Endothelial cell (in vitro differentiated cells): ENCODE measurements at regions not wholly inside any gene's neighbourhood (a gene's known extent, or its start where the extent isn't known, plus 50 kb on each side); places are given as distances from the start of the nearest gene placed in this dataset.

Source experiments
- DNase-seq: peaks from one replicate; pipeline ENCODE4 v3.0.0; 2021; ENCODE audit warnings: low spot score
- H3K27ac Mint-ChIP-seq: one replicate; pipeline ENCODE4 v1.8.0; 2021; ENCODE audit warnings: mixed read lengths, inconsistent platforms; ENCODE audit not compliant: unreplicated experiment
- H3K27me3 Mint-ChIP-seq: one replicate; pipeline ENCODE4 v1.8.0; 2021; ENCODE audit warnings: mild to moderate bottlenecking, moderate library complexity, mixed read lengths, inconsistent platforms; ENCODE audit not compliant: unreplicated experiment
- H3K36me3 Mint-ChIP-seq: one replicate; pipeline ENCODE4 v1.8.0; 2021; ENCODE audit warnings: mild to moderate bottlenecking, low read depth, mixed read lengths, inconsistent platforms; ENCODE audit not compliant: unreplicated experiment
- H3K4me1 Mint-ChIP-seq: one replicate; pipeline ENCODE4 v1.8.0; 2021; ENCODE audit warnings: mild to moderate bottlenecking, mixed read lengths, inconsistent platforms; ENCODE audit not compliant: unreplicated experiment
- H3K4me3 Mint-ChIP-seq: one replicate; pipeline ENCODE4 v1.8.0; 2021; ENCODE audit warnings: mild to moderate bottlenecking, mixed read lengths, inconsistent platforms; ENCODE audit not compliant: unreplicated experiment
- H3K9me3 Mint-ChIP-seq: one replicate; pipeline ENCODE4 v1.8.0; 2021; ENCODE audit warnings: mixed read lengths, inconsistent platforms; ENCODE audit not compliant: unreplicated experiment
- CTCF ChIP-seq: fragments of 200-600 bp; sonication (generic); IDR thresholded peaks from one replicate; pipeline ENCODE4 v1.5.0; 2021; ENCODE audit warnings: antibody characterized with exemption; ENCODE audit not compliant: unreplicated experiment

GRCh38 chr11:95291946-95292345 lies 60.9 kb upstream of the SESN3 start:
- Mint-ChIP-seq H3K4me1 (peaks cover 17% of the 10 kb centered on the region), H3K27ac (no peak overlapping the region), H3K4me3 (no peak overlapping the region), H3K36me3 (no peaks in the 10 kb centered on the region), H3K27me3 (no peaks in the 10 kb centered on the region), H3K9me3 (no peaks in the 10 kb centered on the region)
- DNase-seq, result no peak
- no peak for TF ChIP-seq CTCF

DNA sequence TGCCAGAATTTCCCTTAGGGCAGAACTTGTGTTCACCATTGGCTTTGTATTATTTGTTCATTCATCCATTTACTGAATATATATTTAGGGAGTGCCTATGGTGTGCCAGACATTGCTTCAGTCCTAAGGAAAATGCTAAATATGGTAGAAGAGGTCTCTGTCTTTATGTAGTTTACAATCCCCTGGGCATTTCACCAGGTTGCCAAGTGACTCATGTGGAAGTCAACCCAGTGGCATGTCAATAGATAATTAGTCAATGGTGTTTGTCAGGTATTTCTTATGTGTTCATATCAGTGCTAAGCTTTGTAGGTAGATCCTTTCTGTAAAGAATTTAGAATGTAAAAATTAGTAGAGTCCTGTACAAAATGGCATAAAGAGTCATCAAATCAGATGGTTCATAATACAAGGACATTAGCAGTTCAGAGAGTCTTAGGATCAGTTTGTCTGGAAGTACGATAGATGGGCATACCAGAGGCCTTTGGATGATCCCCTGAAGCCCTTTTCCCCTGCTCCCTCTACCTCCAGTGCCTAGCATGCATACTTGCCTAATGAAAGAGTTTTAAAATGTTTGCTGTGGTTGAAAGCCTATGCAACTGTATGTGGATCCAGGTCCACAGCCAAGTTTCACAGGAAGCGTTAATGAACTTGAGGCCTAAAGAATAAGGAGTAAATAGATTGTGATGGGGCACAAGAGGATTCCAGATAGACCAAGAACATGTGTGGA lies 58.5 kb upstream of the SESN3 start:
- H3K36me3 Mint-ChIP-seq, result no peaks in the 10 kb centered on the region
- TF ChIP-seq CTCF, result no peak
- H3K27me3 Mint-ChIP-seq, result no peaks in the 10 kb centered on the region
- peaks cover 12% of the 10 kb centered on the region for H3K4me1 Mint-ChIP-seq
- no peak overlapping the region for H3K27ac Mint-ChIP-seq
- H3K9me3 Mint-ChIP-seq, result no peaks in the 10 kb centered on the region
- no peak overlapping the region for H3K4me3 Mint-ChIP-seq
- no peak for DNase-seq

DNA sequence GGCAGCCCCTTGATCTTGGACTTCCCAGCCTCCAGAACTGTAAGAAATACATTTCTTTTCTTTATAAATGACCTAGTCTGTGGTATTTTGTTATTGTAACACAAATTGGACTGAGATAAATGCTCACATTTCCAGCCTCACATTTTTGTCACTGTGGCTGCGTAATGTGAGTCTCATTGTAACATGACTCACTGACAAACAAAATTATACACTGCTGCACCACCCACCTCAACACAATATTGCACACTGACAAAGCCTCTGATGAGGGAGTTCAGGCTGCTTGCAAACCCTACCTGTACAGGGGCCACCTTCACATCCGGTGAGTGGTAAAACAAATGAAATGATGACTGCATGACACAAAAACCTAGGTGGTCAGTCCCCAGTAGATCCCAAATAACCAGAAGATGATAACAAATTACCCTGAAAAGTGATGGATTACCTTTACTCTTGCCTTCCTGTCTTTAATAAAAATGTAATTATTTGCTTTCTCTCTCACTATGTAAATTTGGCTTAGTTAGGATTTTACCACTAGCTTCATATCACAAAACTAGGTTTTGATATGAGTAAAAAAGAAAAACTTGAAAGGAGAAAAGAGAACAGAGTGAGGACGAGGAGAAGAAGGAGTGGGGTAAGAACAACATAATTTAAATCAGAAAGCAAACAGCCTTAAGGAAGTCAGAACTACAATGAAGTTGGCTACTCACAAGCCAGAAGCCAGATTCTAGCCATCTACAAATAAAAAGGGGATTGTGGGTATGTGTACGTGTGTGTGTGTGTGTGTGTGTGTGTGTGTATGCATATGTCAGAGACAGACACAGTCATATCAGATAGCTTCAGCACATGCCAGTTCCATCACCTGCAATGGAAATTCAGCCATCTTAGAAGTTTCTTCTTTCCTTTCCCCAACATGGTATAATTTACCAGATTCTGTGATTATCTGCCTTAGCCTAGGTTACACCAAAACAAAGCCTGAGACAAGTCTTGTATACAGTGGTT lies 53.4 kb upstream of the SESN3 start:
- Mint-ChIP-seq H3K27me3 (peaks cover 3% of the 10 kb centered on the region), H3K27ac (no peak overlapping the region), H3K4me3 (no peak overlapping the region), H3K36me3 (no peaks in the 10 kb centered on the region), H3K9me3 (no peaks in the 10 kb centered on the region), H3K4me1 (no peaks in the 10 kb centered on the region)
- no peak for TF ChIP-seq CTCF
- DNase-seq, result no peak

GRCh38 chr11:95283650-95284049 lies 52.6 kb upstream of the SESN3 start:
- no peak for TF ChIP-seq CTCF
- DNase-seq, result no peak
- no peak overlapping the region for H3K27ac Mint-ChIP-seq
- H3K9me3 Mint-ChIP-seq, result no peaks in the 10 kb centered on the region
- no peak overlapping the region for H3K4me3 Mint-ChIP-seq
- H3K36me3 Mint-ChIP-seq, result no peaks in the 10 kb centered on the region
- H3K4me1 Mint-ChIP-seq, result no peaks in the 10 kb centered on the region
- H3K27me3 Mint-ChIP-seq, result peaks cover 3% of the 10 kb centered on the region

- peaks cover 3% of the 10 kb centered on the region for H3K27me3 Mint-ChIP-seq
- no peaks in the 10 kb centered on the region for H3K4me1 Mint-ChIP-seq
- H3K9me3 Mint-ChIP-seq, result no peaks in the 10 kb centered on the region
- no peak for DNase-seq
- no peak overlapping the region for H3K4me3 Mint-ChIP-seq
- H3K36me3 Mint-ChIP-seq, result no peaks in the 10 kb centered on the region
- TF ChIP-seq CTCF, result no peak
- H3K27ac Mint-ChIP-seq, result no peak overlapping the region
Observed at GRCh38 chr11:95283146-95283545, 52.1 kb upstream of the SESN3 start.
